A549 (cell line): ENCODE measurements at regions not wholly inside any gene's neighbourhood (a gene's known extent, or its start where the extent isn't known, plus 50 kb on each side); places are given as distances from the start of the nearest gene placed in this dataset.

Experiments used
- CEBPB ChIP-seq, 2 experiments: fragments of >200 bp in 1 of 2; sonication (Bioruptor Twin) in 1 of 2; formaldehyde crosslinking in 1 of 2; IDR thresholded peaks; 2 replicates each; pipeline ENCODE4 v1.6.1; 2012 to 2016
- CHD4 ChIP-seq: fragments of 200-600 bp; sonication (generic); IDR thresholded peaks from 2 replicates; pipeline ENCODE4 v1.6.1; 2016; ENCODE audit warnings: antibody characterized with exemption, mild to moderate bottlenecking, borderline replicate concordance
- ELK1 ChIP-seq: fragments of 150-350 bp; IDR thresholded peaks from 2 replicates; pipeline ENCODE4 v1.6.1; 2014; ENCODE audit warnings: low read depth, mild to moderate bottlenecking, low read length
- EP300 ChIP-seq, 2 experiments: fragments of >200 bp; sonication (Bioruptor Twin); formaldehyde crosslinking; IDR thresholded peaks; 2 replicates in 1 of 2; 3 replicates in 1 of 2; pipeline ENCODE4 v1.6.1; 2016 to 2017
- ESRRA ChIP-seq: fragments of 150-350 bp; IDR thresholded peaks from 2 replicates; pipeline ENCODE4 v1.6.1; 2014; ENCODE audit warnings: mild to moderate bottlenecking, low read length, borderline replicate concordance
- HOXA7 ChIP-seq: fragments of 250-450 bp; sonication (Bioruptor Pico); IDR thresholded peaks from 2 replicates; pipeline ENCODE4 v1.5.0; 2020; ENCODE audit warnings: mild to moderate bottlenecking, moderate library complexity
- MAZ ChIP-seq: fragments of 150-350 bp; IDR thresholded peaks from 2 replicates; pipeline ENCODE4 v1.6.1; 2014; ENCODE audit warnings: antibody characterized with exemption, low read depth, low read length, borderline replicate concordance
- MYC ChIP-seq: IDR thresholded peaks from 2 replicates; pipeline ENCODE4 v1.6.1; 2012; ENCODE audit warnings: mild to moderate bottlenecking, inconsistent platforms, low read length, improper control_type of control experiment, borderline replicate concordance
- POLR2A ChIP-seq: IDR thresholded peaks from 2 replicates; pipeline ENCODE4 v1.6.1; 2012; ENCODE audit warnings: mild to moderate bottlenecking, low read length
- SMC3 ChIP-seq: fragments of >200 bp; sonication (Bioruptor Twin); formaldehyde crosslinking; IDR thresholded peaks from 3 replicates; pipeline ENCODE4 v1.6.1; 2018; ENCODE audit warnings: inconsistent platforms
- TF ChIP-seq, protein P1 (sequence below): fragments of >200 bp; sonication (Bioruptor Twin); formaldehyde crosslinking; IDR thresholded peaks from 3 replicates; pipeline ENCODE4 v1.5.1; 2016
- TF ChIP-seq, protein P2 (sequence below): IDR thresholded peaks from 2 replicates; pipeline ENCODE4 v1.6.1; 2012; ENCODE audit warnings: low read depth, borderline replicate concordance
- TF ChIP-seq, protein P3 (sequence below): fragments of 250-450 bp; sonication (Bioruptor Pico); IDR thresholded peaks from 2 replicates; pipeline ENCODE4 v1.5.0; 2021; ENCODE audit warnings: mild to moderate bottlenecking, moderate library complexity, borderline replicate concordance
- TF ChIP-seq, protein P4 (sequence below): fragments of 450-650 bp; IDR thresholded peaks from 2 replicates; pipeline ENCODE4 v1.6.1; 2014; ENCODE audit warnings: antibody characterized with exemption

- TF ChIP-seq, protein P1, sequence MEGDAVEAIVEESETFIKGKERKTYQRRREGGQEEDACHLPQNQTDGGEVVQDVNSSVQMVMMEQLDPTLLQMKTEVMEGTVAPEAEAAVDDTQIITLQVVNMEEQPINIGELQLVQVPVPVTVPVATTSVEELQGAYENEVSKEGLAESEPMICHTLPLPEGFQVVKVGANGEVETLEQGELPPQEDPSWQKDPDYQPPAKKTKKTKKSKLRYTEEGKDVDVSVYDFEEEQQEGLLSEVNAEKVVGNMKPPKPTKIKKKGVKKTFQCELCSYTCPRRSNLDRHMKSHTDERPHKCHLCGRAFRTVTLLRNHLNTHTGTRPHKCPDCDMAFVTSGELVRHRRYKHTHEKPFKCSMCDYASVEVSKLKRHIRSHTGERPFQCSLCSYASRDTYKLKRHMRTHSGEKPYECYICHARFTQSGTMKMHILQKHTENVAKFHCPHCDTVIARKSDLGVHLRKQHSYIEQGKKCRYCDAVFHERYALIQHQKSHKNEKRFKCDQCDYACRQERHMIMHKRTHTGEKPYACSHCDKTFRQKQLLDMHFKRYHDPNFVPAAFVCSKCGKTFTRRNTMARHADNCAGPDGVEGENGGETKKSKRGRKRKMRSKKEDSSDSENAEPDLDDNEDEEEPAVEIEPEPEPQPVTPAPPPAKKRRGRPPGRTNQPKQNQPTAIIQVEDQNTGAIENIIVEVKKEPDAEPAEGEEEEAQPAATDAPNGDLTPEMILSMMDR = no peak
- TF ChIP-seq, protein P2, sequence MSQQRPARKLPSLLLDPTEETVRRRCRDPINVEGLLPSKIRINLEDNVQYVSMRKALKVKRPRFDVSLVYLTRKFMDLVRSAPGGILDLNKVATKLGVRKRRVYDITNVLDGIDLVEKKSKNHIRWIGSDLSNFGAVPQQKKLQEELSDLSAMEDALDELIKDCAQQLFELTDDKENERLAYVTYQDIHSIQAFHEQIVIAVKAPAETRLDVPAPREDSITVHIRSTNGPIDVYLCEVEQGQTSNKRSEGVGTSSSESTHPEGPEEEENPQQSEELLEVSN = no peak
- TF ChIP-seq, protein P3, sequence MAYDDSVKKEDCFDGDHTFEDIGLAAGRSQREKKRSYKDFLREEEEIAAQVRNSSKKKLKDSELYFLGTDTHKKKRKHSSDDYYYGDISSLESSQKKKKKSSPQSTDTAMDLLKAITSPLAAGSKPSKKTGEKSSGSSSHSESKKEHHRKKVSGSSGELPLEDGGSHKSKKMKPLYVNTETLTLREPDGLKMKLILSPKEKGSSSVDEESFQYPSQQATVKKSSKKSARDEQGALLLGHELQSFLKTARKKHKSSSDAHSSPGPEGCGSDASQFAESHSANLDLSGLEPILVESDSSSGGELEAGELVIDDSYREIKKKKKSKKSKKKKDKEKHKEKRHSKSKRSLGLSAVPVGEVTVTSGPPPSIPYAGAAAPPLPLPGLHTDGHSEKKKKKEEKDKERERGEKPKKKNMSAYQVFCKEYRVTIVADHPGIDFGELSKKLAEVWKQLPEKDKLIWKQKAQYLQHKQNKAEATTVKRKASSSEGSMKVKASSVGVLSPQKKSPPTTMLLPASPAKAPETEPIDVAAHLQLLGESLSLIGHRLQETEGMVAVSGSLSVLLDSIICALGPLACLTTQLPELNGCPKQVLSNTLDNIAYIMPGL (CRISPR knock-in tag) = no peak
- TF ChIP-seq SMC3 = no peak
- no peak for TF ChIP-seq HOXA7 (CRISPR knock-in tag)
- TF ChIP-seq, protein P4, sequence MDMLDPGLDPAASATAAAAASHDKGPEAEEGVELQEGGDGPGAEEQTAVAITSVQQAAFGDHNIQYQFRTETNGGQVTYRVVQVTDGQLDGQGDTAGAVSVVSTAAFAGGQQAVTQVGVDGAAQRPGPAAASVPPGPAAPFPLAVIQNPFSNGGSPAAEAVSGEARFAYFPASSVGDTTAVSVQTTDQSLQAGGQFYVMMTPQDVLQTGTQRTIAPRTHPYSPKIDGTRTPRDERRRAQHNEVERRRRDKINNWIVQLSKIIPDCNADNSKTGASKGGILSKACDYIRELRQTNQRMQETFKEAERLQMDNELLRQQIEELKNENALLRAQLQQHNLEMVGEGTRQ = no peak
- TF ChIP-seq MAZ = no peak
- no peak for TF ChIP-seq EP300 (IDR thresholded peaks at IDR 0.05)
- TF ChIP-seq ESRRA = no peak
- TF ChIP-seq POLR2A = no peak
- TF ChIP-seq CHD4 = no peak
- TF ChIP-seq ELK1 = no peak
- no peak for TF ChIP-seq MYC
- no peak for TF ChIP-seq CEBPB (IDR thresholded peaks at IDR 0.05)
These were observed 162.9 kb upstream of the POU2AF2 start for GRCh38 chr11:111082664-111083063.
